ENCODE measurements at regions not wholly inside any gene's neighbourhood (a gene's known extent, or its start where the extent isn't known, plus 50 kb on each side); places are given as distances from the start of the nearest gene placed in this dataset.

GRCh38 chr10:128982616-128982915 is 484.5 kb upstream of the MGMT start:
- H3K4me3 ChIP-seq (ENCODE audit: low read length in 2 of 2), result no peak overlapping the region
- no peak overlapping the region for H4K91ac ChIP-seq (ENCODE audit: low read depth, low read length, poor library complexity)
- H3K79me1 ChIP-seq (ENCODE audit: low read depth, low read length), result peaks cover 1% of the 10 kb centered on the region
- H2AFZ ChIP-seq (ENCODE audit: low read length), result no peak overlapping the region
- no peak overlapping the region for H3K14ac ChIP-seq (ENCODE audit: low read length)
- no peaks in the 10 kb centered on the region for H3K36me3 ChIP-seq (replicated peaks in 1 of 2; ENCODE audit: control insufficient read depth in 2 of 2, insufficient read depth in 2 of 2, low read length in 2 of 2)
- no peak overlapping the region for H2BK120ac ChIP-seq (ENCODE audit: low read depth, low read length)
- no peak overlapping the region for H3K27ac ChIP-seq (replicated peaks; ENCODE audit: low read length)
- H2BK12ac ChIP-seq (ENCODE audit: low read length), result no peak overlapping the region
- no peak overlapping the region for H3K4me2 ChIP-seq (ENCODE audit: insufficient read depth, low read length, poor library complexity, severe bottlenecking)
- H2AK5ac ChIP-seq (ENCODE audit: low read depth, low read length), result no peak overlapping the region
- no CpG with 5 or more reads among the region's 4 CpGs for WGBS, 2 donors (ENCODE audit: extremely low coverage in 2 of 2, insufficient read length in 2 of 2, insufficient replicate concordance in 1 of 2)
- no peaks in the 10 kb centered on the region for H3K27me3 ChIP-seq (ENCODE audit: control insufficient read depth in 3 of 3, insufficient read depth in 3 of 3, low read depth in 1 of 3, low read length in 3 of 3)
- H2BK15ac ChIP-seq (ENCODE audit: low read length), result no peak overlapping the region
- H3K18ac ChIP-seq (ENCODE audit: low read length), result no peak overlapping the region
- H3K9me3 ChIP-seq (replicated peaks in 1 of 2; ENCODE audit: control insufficient read depth in 2 of 2, insufficient read depth in 1 of 2, low read depth in 1 of 2, low read length in 2 of 2), result peaks cover 0 to 1% of the 10 kb centered on the region in 2 donors
- no peak overlapping the region for H4K8ac ChIP-seq (ENCODE audit: low read depth, low read length)
- no peak overlapping the region for H2BK5ac ChIP-seq (ENCODE audit: low read length)
- no peak for DNase-seq (ENCODE audit: low spot score)
- H3K23ac ChIP-seq (ENCODE audit: low read depth, low read length, poor library complexity), result no peak overlapping the region
- H3K4me1 ChIP-seq (ENCODE audit: control insufficient read depth in 2 of 2, insufficient read depth in 1 of 2, low read depth in 1 of 2, low read length in 2 of 2), result no peaks in the 10 kb centered on the region
- no peak overlapping the region for H3K9ac ChIP-seq (ENCODE audit: low read depth, low read length, poor library complexity)
- no peak overlapping the region for H3K4ac ChIP-seq (ENCODE audit: low read length)

- Histone ChIP-seq H3K36me3 (replicated peaks in 1 of 2; ENCODE audit: control insufficient read depth in 2 of 2, insufficient read depth in 2 of 2, low read length in 2 of 2) (no peaks in the 10 kb centered on the region), H3K9ac (ENCODE audit: low read depth, low read length, poor library complexity) (no peak overlapping the region), H3K14ac (ENCODE audit: low read length) (no peak overlapping the region), H2BK12ac (ENCODE audit: low read length) (no peak overlapping the region), H3K4me3 (ENCODE audit: low read length in 2 of 2) (no peak overlapping the region), H3K4me1 (ENCODE audit: control insufficient read depth in 2 of 2, insufficient read depth in 1 of 2, low read depth in 1 of 2, low read length in 2 of 2) (no peaks in the 10 kb centered on the region), H2AK5ac (ENCODE audit: low read depth, low read length) (no peak overlapping the region), H3K4ac (ENCODE audit: low read length) (no peak overlapping the region), H2BK15ac (ENCODE audit: low read length) (no peak overlapping the region), H2BK5ac (ENCODE audit: low read length) (no peak overlapping the region), H3K9me3 (replicated peaks in 1 of 2; ENCODE audit: control insufficient read depth in 2 of 2, insufficient read depth in 1 of 2, low read depth in 1 of 2, low read length in 2 of 2) (peaks cover 0 to 1% of the 10 kb centered on the region in 2 donors), H2AFZ (ENCODE audit: low read length) (no peak overlapping the region), H3K18ac (ENCODE audit: low read length) (no peak overlapping the region), H4K91ac (ENCODE audit: low read depth, low read length, poor library complexity) (no peak overlapping the region), H3K27ac (replicated peaks; ENCODE audit: low read length) (no peak overlapping the region), H3K23ac (ENCODE audit: low read depth, low read length, poor library complexity) (no peak overlapping the region), H4K8ac (ENCODE audit: low read depth, low read length) (no peak overlapping the region), H3K4me2 (ENCODE audit: insufficient read depth, low read length, poor library complexity, severe bottlenecking) (no peak overlapping the region), H3K27me3 (ENCODE audit: control insufficient read depth in 3 of 3, insufficient read depth in 3 of 3, low read depth in 1 of 3, low read length in 3 of 3) (no peaks in the 10 kb centered on the region), H2BK120ac (ENCODE audit: low read depth, low read length) (no peak overlapping the region), H3K79me1 (ENCODE audit: low read depth, low read length) (no peaks in the 10 kb centered on the region)
- no CpG with 5 or more reads among the region's 1 CpG for WGBS, 2 donors (ENCODE audit: extremely low coverage in 2 of 2, insufficient read length in 2 of 2, insufficient replicate concordance in 1 of 2)
- no peak for DNase-seq (ENCODE audit: low spot score)
These were observed 482.0 kb upstream of the MGMT start for GRCh38 chr10:128985036-128985435.

- Histone ChIP-seq H2BK15ac (ENCODE audit: low read length) (no peak overlapping the region), H2AK5ac (ENCODE audit: low read depth, low read length) (no peak overlapping the region), H3K4ac (ENCODE audit: low read length) (no peak overlapping the region), H3K4me2 (ENCODE audit: insufficient read depth, low read length, poor library complexity, severe bottlenecking) (no peak overlapping the region), H4K91ac (ENCODE audit: low read depth, low read length, poor library complexity) (no peak overlapping the region), H3K9ac (ENCODE audit: low read depth, low read length, poor library complexity) (no peak overlapping the region), H3K9me3 (replicated peaks in 1 of 2; ENCODE audit: control insufficient read depth in 2 of 2, insufficient read depth in 1 of 2, low read depth in 1 of 2, low read length in 2 of 2) (peaks cover 0 to 1% of the 10 kb centered on the region in 2 donors), H2BK12ac (ENCODE audit: low read length) (no peak overlapping the region), H3K23ac (ENCODE audit: low read depth, low read length, poor library complexity) (no peak overlapping the region), H2AFZ (ENCODE audit: low read length) (no peak overlapping the region), H2BK120ac (ENCODE audit: low read depth, low read length) (no peak overlapping the region), H2BK5ac (ENCODE audit: low read length) (no peak overlapping the region), H3K18ac (ENCODE audit: low read length) (no peak overlapping the region), H3K14ac (ENCODE audit: low read length) (no peak overlapping the region), H3K79me1 (ENCODE audit: low read depth, low read length) (no peaks in the 10 kb centered on the region), H4K8ac (ENCODE audit: low read depth, low read length) (no peak overlapping the region), H3K4me1 (ENCODE audit: control insufficient read depth in 2 of 2, insufficient read depth in 1 of 2, low read depth in 1 of 2, low read length in 2 of 2) (peaks cover 0 to 4% of the 10 kb centered on the region in 2 donors), H3K36me3 (replicated peaks in 1 of 2; ENCODE audit: control insufficient read depth in 2 of 2, insufficient read depth in 2 of 2, low read length in 2 of 2) (no peaks in the 10 kb centered on the region), H3K27me3 (ENCODE audit: control insufficient read depth in 3 of 3, insufficient read depth in 3 of 3, low read depth in 1 of 3, low read length in 3 of 3) (no peaks in the 10 kb centered on the region), H3K27ac (replicated peaks; ENCODE audit: low read length) (no peak overlapping the region), H3K4me3 (ENCODE audit: low read length in 2 of 2) (no peak overlapping the region)
- WGBS, 2 donors (ENCODE audit: extremely low coverage in 2 of 2, insufficient read length in 2 of 2, insufficient replicate concordance in 1 of 2), result no CpG with 5 or more reads among the region's 17 CpGs
- no peak for DNase-seq (ENCODE audit: low spot score)
These were observed 476.1 kb upstream of the MGMT start for GRCh38 chr10:128990986-128991385.

GRCh38 chr10:128992770-128993169 is 474.3 kb upstream of the MGMT start:
- Histone ChIP-seq H2BK12ac (ENCODE audit: low read length) (no peak overlapping the region), H3K9ac (ENCODE audit: low read depth, low read length, poor library complexity) (no peak overlapping the region), H3K4ac (ENCODE audit: low read length) (no peak overlapping the region), H3K18ac (ENCODE audit: low read length) (peak overlapping the region; percentile 1), H3K14ac (ENCODE audit: low read length) (no peak overlapping the region), H3K27me3 (ENCODE audit: control insufficient read depth in 3 of 3, insufficient read depth in 3 of 3, low read depth in 1 of 3, low read length in 3 of 3) (no peaks in the 10 kb centered on the region), H2BK120ac (ENCODE audit: low read depth, low read length) (no peak overlapping the region), H4K91ac (ENCODE audit: low read depth, low read length, poor library complexity) (no peak overlapping the region), H2AK5ac (ENCODE audit: low read depth, low read length) (no peak overlapping the region), H2BK15ac (ENCODE audit: low read length) (no peak overlapping the region), H2AFZ (ENCODE audit: low read length) (no peak overlapping the region), H3K79me1 (ENCODE audit: low read depth, low read length) (no peaks in the 10 kb centered on the region), H3K23ac (ENCODE audit: low read depth, low read length, poor library complexity) (no peak overlapping the region), H2BK5ac (ENCODE audit: low read length) (no peak overlapping the region), H3K36me3 (replicated peaks in 1 of 2; ENCODE audit: control insufficient read depth in 2 of 2, insufficient read depth in 2 of 2, low read length in 2 of 2) (no peaks in the 10 kb centered on the region), H3K4me1 (ENCODE audit: control insufficient read depth in 2 of 2, insufficient read depth in 1 of 2, low read depth in 1 of 2, low read length in 2 of 2) (peaks cover 0 to 4% of the 10 kb centered on the region in 2 donors), H3K9me3 (replicated peaks in 1 of 2; ENCODE audit: control insufficient read depth in 2 of 2, insufficient read depth in 1 of 2, low read depth in 1 of 2, low read length in 2 of 2) (no peaks in the 10 kb centered on the region), H4K8ac (ENCODE audit: low read depth, low read length) (no peak overlapping the region), H3K4me2 (ENCODE audit: insufficient read depth, low read length, poor library complexity, severe bottlenecking) (no peak overlapping the region), H3K4me3 (ENCODE audit: low read length in 2 of 2) (no peak overlapping the region), H3K27ac (replicated peaks; ENCODE audit: low read length) (no peak overlapping the region)
- DNase-seq (ENCODE audit: low spot score), result no peak
- WGBS, 2 donors (ENCODE audit: extremely low coverage in 2 of 2, insufficient read length in 2 of 2, insufficient replicate concordance in 1 of 2), result no CpG with 5 or more reads among the region's 5 CpGs

Measured in neuronal stem cell (in vitro differentiated cells).